Mesendoderm (in vitro differentiated cells): ENCODE measurements at regions not wholly inside any gene's neighbourhood (a gene's known extent, or its start where the extent isn't known, plus 50 kb on each side); places are given as distances from the start of the nearest gene placed in this dataset.

Experiments
- DNase-seq: peaks from one replicate; pipeline ENCODE4 v3.0.0; 2013
- H2AK5ac ChIP-seq: 2 replicates; pipeline ENCODE4 v1.6.1; 2013; ENCODE audit warnings: low read length, inconsistent platforms
- H2BK120ac ChIP-seq: 2 replicates; pipeline ENCODE4 v1.6.1; 2013; ENCODE audit warnings: low read depth, mild to moderate bottlenecking, low read length, moderate library complexity, mixed read lengths
- H2BK15ac ChIP-seq: replicated peaks from 2 replicates; pipeline ENCODE4 v1.6.1; 2013; ENCODE audit warnings: low read depth, mild to moderate bottlenecking, moderate library complexity
- H2BK5ac ChIP-seq: 2 replicates; pipeline ENCODE4 v1.6.1; 2013; ENCODE audit warnings: low read length, inconsistent platforms
- H3K18ac ChIP-seq: 2 replicates; pipeline ENCODE4 v1.6.1; 2013; ENCODE audit warnings: mild to moderate bottlenecking, low read length, mixed read lengths
- H3K23ac ChIP-seq: one replicate; pipeline ENCODE4 v1.6.1; 2013; ENCODE audit warnings: low read length
- H3K27ac ChIP-seq: 2 replicates; pipeline ENCODE4 v1.5.1; 2013; ENCODE audit warnings: low read depth, mild to moderate bottlenecking, inconsistent platforms, low read length, moderate library complexity
- H3K27me3 ChIP-seq: 2 replicates; pipeline ENCODE4 v1.6.1; 2013; ENCODE audit warnings: low read length, control low read depth, mild to moderate bottlenecking, inconsistent platforms; ENCODE audit not compliant: insufficient read depth, poor library complexity
- H3K36me3 ChIP-seq: 2 replicates; pipeline ENCODE4 v1.6.1; 2013; ENCODE audit warnings: low read length, inconsistent platforms; ENCODE audit not compliant: control insufficient read depth, insufficient read depth
- H3K4ac ChIP-seq: one replicate; pipeline ENCODE4 v1.6.1; 2013; ENCODE audit warnings: low read depth, mild to moderate bottlenecking, low read length, moderate library complexity
- H3K4me1 ChIP-seq: 2 replicates; pipeline ENCODE4 v1.6.1; 2013; ENCODE audit warnings: low read depth, low read length, inconsistent platforms; ENCODE audit not compliant: control insufficient read depth
- H3K4me2 ChIP-seq: 2 replicates; pipeline ENCODE4 v1.6.1; 2013; ENCODE audit warnings: low read length
- H3K4me3 ChIP-seq: 2 replicates; pipeline ENCODE4 v1.5.1; 2013; ENCODE audit warnings: mild to moderate bottlenecking, low read length
- H3K56ac ChIP-seq: one replicate; pipeline ENCODE4 v1.6.1; 2013; ENCODE audit warnings: low read length
- H3K79me1 ChIP-seq: 2 replicates; pipeline ENCODE4 v1.6.1; 2013; ENCODE audit warnings: low read length, inconsistent platforms
- H3K79me2 ChIP-seq: 2 replicates; pipeline ENCODE4 v1.6.1; 2013; ENCODE audit warnings: mild to moderate bottlenecking, low read length; ENCODE audit not compliant: control insufficient read depth, insufficient read depth
- H3K9ac ChIP-seq: 2 replicates; pipeline ENCODE4 v1.6.1; 2013; ENCODE audit warnings: low read length, inconsistent platforms
- H4K5ac ChIP-seq: one replicate; pipeline ENCODE4 v1.6.1; 2013; ENCODE audit warnings: low read length
- H4K8ac ChIP-seq: one replicate; pipeline ENCODE4 v1.6.1; 2013; ENCODE audit warnings: low read depth, mild to moderate bottlenecking, control low read depth, low read length, moderate library complexity
- WGBS: extraction: QIAGEN DNeasy Blood & Tissue Kit; methylation state at CpG from one replicate; pipeline ENCODE4 v1.1.7; 2013; ENCODE audit warnings: low lambda C conversion rate, missing lambda C conversion rate; ENCODE audit not compliant: insufficient coverage; ENCODE audit errors: extremely low coverage; 5-methylcytosine and 5-hydroxymethylcytosine counted together

GRCh38 chr5:133769842-133770241 is 157.5 kb upstream of the FSTL4 start:
- no peak overlapping the region for H2BK120ac ChIP-seq
- no peak overlapping the region for H3K27ac ChIP-seq
- no peak for DNase-seq
- H3K9ac ChIP-seq: no peak overlapping the region
- H4K8ac ChIP-seq: no peak overlapping the region
- H2BK15ac ChIP-seq: no peak overlapping the region
- WGBS: no CpG with 5 or more reads among the region's 1 CpG
- no peak overlapping the region for H2BK5ac ChIP-seq
- no peak overlapping the region for H2AK5ac ChIP-seq
- H3K56ac ChIP-seq: no peak overlapping the region
- no peak overlapping the region for H4K5ac ChIP-seq
- H3K79me2 ChIP-seq: no peaks in the 10 kb centered on the region
- no peak overlapping the region for H3K4me3 ChIP-seq
- H3K27me3 ChIP-seq: no peaks in the 10 kb centered on the region
- no peak overlapping the region for H3K4ac ChIP-seq
- no peaks in the 10 kb centered on the region for H3K4me1 ChIP-seq
- no peaks in the 10 kb centered on the region for H3K79me1 ChIP-seq
- no peak overlapping the region for H3K18ac ChIP-seq
- H3K36me3 ChIP-seq: no peaks in the 10 kb centered on the region
- no peak overlapping the region for H3K23ac ChIP-seq
- H3K4me2 ChIP-seq: no peak overlapping the region

GRCh38 chr5:133763744-133764143 is 151.4 kb upstream of the FSTL4 start:
- H3K4me2 ChIP-seq: no peak overlapping the region
- no peak overlapping the region for H2BK120ac ChIP-seq
- H3K27me3 ChIP-seq: no peaks in the 10 kb centered on the region
- no peaks in the 10 kb centered on the region for H3K79me1 ChIP-seq
- no peak overlapping the region for H2AK5ac ChIP-seq
- H3K27ac ChIP-seq: no peak overlapping the region
- no peak for DNase-seq
- no peak overlapping the region for H3K4ac ChIP-seq
- no peaks in the 10 kb centered on the region for H3K36me3 ChIP-seq
- H2BK15ac ChIP-seq: no peak overlapping the region
- H3K4me3 ChIP-seq: no peak overlapping the region
- no peak overlapping the region for H3K9ac ChIP-seq
- H3K79me2 ChIP-seq: no peaks in the 10 kb centered on the region
- H4K8ac ChIP-seq: no peak overlapping the region
- H2BK5ac ChIP-seq: no peak overlapping the region
- no CpG with 5 or more reads among the region's 4 CpGs for WGBS
- H4K5ac ChIP-seq: no peak overlapping the region
- H3K18ac ChIP-seq: no peak overlapping the region
- no peaks in the 10 kb centered on the region for H3K4me1 ChIP-seq
- no peak overlapping the region for H3K56ac ChIP-seq
- no peak overlapping the region for H3K23ac ChIP-seq

GRCh38 chr5:133761632-133762031 is 149.3 kb upstream of the FSTL4 start:
- H3K36me3 ChIP-seq: no peaks in the 10 kb centered on the region
- no peak overlapping the region for H2BK120ac ChIP-seq
- H2BK15ac ChIP-seq: no peak overlapping the region
- no peak overlapping the region for H4K5ac ChIP-seq
- no peak for DNase-seq
- no peak overlapping the region for H3K23ac ChIP-seq
- no peak overlapping the region for H3K9ac ChIP-seq
- H3K79me1 ChIP-seq: no peaks in the 10 kb centered on the region
- H2AK5ac ChIP-seq: no peak overlapping the region
- no peak overlapping the region for H3K4ac ChIP-seq
- no CpG with 5 or more reads among the region's 4 CpGs for WGBS
- no peak overlapping the region for H4K8ac ChIP-seq
- no peak overlapping the region for H3K27ac ChIP-seq
- H3K4me2 ChIP-seq: no peak overlapping the region
- H2BK5ac ChIP-seq: no peak overlapping the region
- no peaks in the 10 kb centered on the region for H3K4me1 ChIP-seq
- no peak overlapping the region for H3K56ac ChIP-seq
- H3K27me3 ChIP-seq: no peaks in the 10 kb centered on the region
- no peaks in the 10 kb centered on the region for H3K79me2 ChIP-seq
- H3K18ac ChIP-seq: no peak overlapping the region
- H3K4me3 ChIP-seq: no peak overlapping the region

GRCh38 chr5:133760532-133760931 is 148.2 kb upstream of the FSTL4 start:
- no peaks in the 10 kb centered on the region for H3K27me3 ChIP-seq

GRCh38 chr5:133758641-133759040 is 146.3 kb upstream of the FSTL4 start:
- no peak overlapping the region for H2BK15ac ChIP-seq
- H3K79me1 ChIP-seq: no peaks in the 10 kb centered on the region
- whole genome bisulfite sequencing: no CpG with 5 or more reads among the region's 1 CpG
- H3K79me2 ChIP-seq: no peaks in the 10 kb centered on the region
- H4K8ac ChIP-seq: no peak overlapping the region
- no peak overlapping the region for H3K56ac ChIP-seq
- H3K27me3 ChIP-seq: no peaks in the 10 kb centered on the region
- no peak overlapping the region for H3K9ac ChIP-seq
- no peak overlapping the region for H3K23ac ChIP-seq
- H3K4me1 ChIP-seq: no peaks in the 10 kb centered on the region
- no peak overlapping the region for H2BK120ac ChIP-seq
- H4K5ac ChIP-seq: no peak overlapping the region
- no peak overlapping the region for H2BK5ac ChIP-seq
- no peak overlapping the region for H3K4ac ChIP-seq
- H3K27ac ChIP-seq: no peak overlapping the region
- H3K4me3 ChIP-seq: no peak overlapping the region
- H3K4me2 ChIP-seq: no peak overlapping the region
- no peak overlapping the region for H3K18ac ChIP-seq
- H2AK5ac ChIP-seq: no peak overlapping the region
- peak; percentile 16 for DNase-seq
- no peaks in the 10 kb centered on the region for H3K36me3 ChIP-seq

More at GRCh38 chr5:133760532-133760931, 148.2 kb upstream of the FSTL4 start:
- no peaks in the 10 kb centered on the region for H3K36me3 ChIP-seq
- H3K4me3 ChIP-seq: no peak overlapping the region
- no peak overlapping the region for H3K4ac ChIP-seq
- H3K79me1 ChIP-seq: no peaks in the 10 kb centered on the region
- no peak overlapping the region for H2AK5ac ChIP-seq
- no peaks in the 10 kb centered on the region for H3K79me2 ChIP-seq
- no peak for DNase-seq
- no peak overlapping the region for H3K9ac ChIP-seq
- H3K4me2 ChIP-seq: no peak overlapping the region
- H3K4me1 ChIP-seq: no peaks in the 10 kb centered on the region
- no CpG with 5 or more reads among the region's 3 CpGs for WGBS
- no peak overlapping the region for H3K23ac ChIP-seq
- no peak overlapping the region for H3K56ac ChIP-seq
- no peak overlapping the region for H3K18ac ChIP-seq
- H2BK5ac ChIP-seq: no peak overlapping the region
- H4K8ac ChIP-seq: no peak overlapping the region
- no peak overlapping the region for H2BK15ac ChIP-seq
- H2BK120ac ChIP-seq: no peak overlapping the region
- H3K27ac ChIP-seq: no peak overlapping the region
- H4K5ac ChIP-seq: no peak overlapping the region

- no peak overlapping the region for H2BK5ac ChIP-seq
- H3K79me2 ChIP-seq: no peaks in the 10 kb centered on the region
- no peak for DNase-seq
- no CpG with 5 or more reads among the region's 8 CpGs for WGBS
- H3K23ac ChIP-seq: no peak overlapping the region
- H3K56ac ChIP-seq: no peak overlapping the region
- no peaks in the 10 kb centered on the region for H3K79me1 ChIP-seq
- H2AK5ac ChIP-seq: no peak overlapping the region
- no peak overlapping the region for H2BK120ac ChIP-seq
- H4K5ac ChIP-seq: no peak overlapping the region
- no peak overlapping the region for H4K8ac ChIP-seq
- H3K27me3 ChIP-seq: no peaks in the 10 kb centered on the region
- no peak overlapping the region for H3K9ac ChIP-seq
- H3K4me1 ChIP-seq: no peaks in the 10 kb centered on the region
- no peak overlapping the region for H3K18ac ChIP-seq
- H3K4ac ChIP-seq: no peak overlapping the region
- no peak overlapping the region for H3K4me3 ChIP-seq
- no peaks in the 10 kb centered on the region for H3K36me3 ChIP-seq
- H3K27ac ChIP-seq: no peak overlapping the region
- no peak overlapping the region for H2BK15ac ChIP-seq
- no peak overlapping the region for H3K4me2 ChIP-seq
Measured at GRCh38 chr5:133757396-133757945, 145.1 kb upstream of the FSTL4 start.
